ENCODE measurements at regions not wholly inside any gene's neighbourhood (a gene's known extent, or its start where the extent isn't known, plus 50 kb on each side); places are given as distances from the start of the nearest gene placed in this dataset.

GRCh38 chr16:85383836-85384832 lies 229.0 kb upstream of the GSE1 start:
- no peak for DNase-seq

GRCh38 chr16:85384833-85385462 lies 228.2 kb upstream of the GSE1 start:
- DNase-seq: no peak

DNA sequence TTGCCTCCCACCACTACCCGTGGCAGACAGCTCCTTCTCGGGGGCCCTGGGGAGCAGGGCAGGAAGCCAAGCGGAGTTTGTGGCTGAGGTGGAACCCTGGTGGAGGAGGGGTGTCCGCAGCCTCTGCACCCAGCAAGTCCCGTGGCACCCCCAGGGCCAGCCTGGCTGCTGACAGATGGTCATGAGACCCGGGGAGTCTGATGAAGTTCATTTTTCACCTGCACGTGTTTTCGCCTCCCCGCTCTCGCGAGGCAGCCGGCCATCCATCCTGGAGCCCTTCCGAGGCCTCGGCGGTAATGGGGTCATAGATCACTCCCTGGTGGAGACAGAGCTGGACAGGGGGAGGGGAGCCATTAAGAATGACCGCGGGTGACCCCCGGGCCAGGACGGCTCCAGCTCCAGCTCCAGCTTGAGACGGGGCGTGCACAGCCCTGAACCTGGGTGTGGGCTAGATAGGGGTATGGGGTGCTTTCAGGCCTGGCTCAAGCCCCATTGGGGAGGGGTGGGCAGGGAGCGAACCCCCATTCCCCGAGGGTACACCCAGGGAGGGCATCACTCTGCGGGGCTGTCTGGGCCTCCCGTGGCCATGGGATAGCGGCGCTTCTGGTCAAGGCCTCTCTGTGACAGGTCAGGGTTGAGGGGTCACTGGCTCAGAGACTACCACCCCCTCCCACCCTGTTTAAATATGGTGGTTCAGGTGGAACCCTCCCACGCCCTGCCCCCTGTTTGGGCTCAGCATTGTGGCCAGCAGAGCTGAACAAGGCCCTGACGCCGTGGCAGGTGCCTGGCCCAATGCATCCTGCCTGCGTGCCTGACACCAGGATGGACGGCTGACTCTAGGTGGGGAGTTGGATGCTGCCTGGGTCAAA lies 227.4 kb upstream of the GSE1 start:
- no peak for DNase-seq

DNA sequence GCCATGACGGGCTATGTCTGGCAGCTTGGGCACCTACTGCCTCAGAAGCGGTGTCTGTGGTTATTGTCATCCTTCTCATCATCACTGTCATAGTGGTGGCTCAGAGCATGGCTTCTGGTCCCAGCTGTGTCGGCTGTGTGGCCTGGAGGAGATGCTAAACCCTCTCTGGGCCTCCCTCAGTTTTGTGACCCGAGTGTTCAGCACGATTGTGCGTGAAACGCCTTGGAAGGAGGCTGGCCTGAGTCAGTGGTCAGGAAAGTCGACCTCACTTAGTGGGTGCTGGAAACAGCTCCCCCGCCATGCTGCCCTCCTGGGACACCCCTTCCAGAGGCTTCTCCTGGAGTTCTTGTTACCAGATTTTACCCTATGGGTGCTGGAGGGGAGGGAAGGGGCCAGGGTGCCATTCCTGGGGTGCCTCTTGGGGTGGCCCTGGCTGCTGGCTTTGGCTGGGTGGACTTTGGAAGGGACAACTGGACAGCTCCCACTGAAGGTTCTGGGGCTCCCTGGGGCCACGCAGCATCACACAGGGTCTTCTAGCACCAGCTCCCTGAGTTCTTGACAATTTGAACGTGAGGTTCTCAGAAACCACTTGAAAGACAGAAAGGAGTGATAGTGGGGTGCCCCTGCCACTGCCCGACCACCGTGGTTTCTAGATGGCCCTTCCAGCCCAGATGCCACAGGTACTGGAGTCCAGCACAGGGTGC lies 226.5 kb upstream of the GSE1 start:
- DNase-seq: no peak

GRCh38 chr16:85387171-85387507 lies 226.0 kb upstream of the GSE1 start:
- DNase-seq: no peak

- no peak for DNase-seq
Observed at GRCh38 chr16:85387731-85388295, 225.3 kb upstream of the GSE1 start.

- no peak for DNase-seq
Observed at GRCh38 chr16:85389679-85390470, 223.2 kb upstream of the GSE1 start.

GRCh38 chr16:85390511-85391174 lies 222.5 kb upstream of the GSE1 start:
- peak; percentile 1 for DNase-seq

DNA sequence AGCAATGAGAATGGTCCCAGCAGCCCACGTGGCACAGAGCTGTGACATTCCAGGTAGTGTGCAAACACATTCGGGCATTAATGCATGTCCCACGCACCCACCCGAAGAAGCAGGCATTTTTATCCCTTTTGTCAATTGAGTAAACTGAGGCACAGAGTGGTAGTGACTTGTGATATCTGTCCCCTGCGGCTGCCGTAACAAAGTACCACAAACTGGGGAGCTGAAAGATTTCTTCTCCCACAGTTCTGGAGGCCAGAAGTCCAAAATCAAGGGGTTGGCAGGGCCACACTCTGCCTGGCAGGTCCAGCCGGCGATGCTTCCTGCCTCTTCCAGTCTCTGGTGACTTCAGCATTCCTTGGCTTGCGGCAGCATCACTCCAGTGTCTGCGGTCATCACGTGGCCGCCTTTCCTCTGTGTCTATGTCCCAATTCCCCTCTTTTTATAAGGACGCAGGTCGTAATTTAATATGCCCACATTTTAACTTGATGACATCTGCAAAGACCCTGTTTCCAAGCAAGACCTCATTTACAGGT lies 221.9 kb upstream of the GSE1 start:
- peak; percentile 0 for DNase-seq

GRCh38 chr16:85391769-85392583 lies 221.1 kb upstream of the GSE1 start:
- DNase-seq: no peak

- DNase-seq: no peak
Observed at GRCh38 chr16:85392756-85393673, 220.1 kb upstream of the GSE1 start.

DNA sequence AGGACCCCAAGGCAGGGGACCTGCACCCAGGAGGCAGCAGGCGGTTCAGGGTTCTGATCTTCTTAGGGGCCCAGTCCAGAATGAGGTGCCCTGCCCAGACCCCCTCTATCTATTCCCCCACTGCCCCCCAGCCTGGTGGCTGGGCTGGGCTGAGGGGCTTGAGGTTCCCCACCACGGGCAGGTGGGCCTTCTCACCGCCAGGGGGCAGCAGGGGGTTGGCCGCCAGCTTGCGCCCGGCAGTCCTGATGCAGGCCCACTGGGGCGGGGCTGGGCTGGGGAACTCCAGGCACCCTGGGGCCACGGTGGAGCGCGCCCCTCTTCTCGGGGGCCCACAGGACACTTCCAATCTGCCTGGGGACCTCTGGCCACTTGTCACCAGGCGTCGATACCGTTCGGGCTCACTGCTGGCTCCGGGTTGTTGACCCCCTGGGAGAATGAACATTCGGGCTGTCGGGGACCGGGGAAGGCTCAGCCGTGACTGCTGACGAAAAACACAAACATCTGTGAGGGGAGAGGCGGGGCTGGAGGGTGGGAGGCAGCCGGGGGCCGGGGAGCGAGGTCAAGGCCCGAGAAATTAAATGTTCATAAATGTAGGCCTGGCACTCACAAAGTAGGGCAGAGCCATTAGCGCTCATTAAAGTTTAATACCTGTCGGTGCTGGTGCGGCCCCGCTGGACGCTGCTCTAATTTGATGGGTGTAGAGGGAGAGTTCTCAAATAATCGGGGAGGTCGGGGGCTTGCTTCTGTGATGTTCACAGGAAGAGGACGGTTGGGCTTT lies 219.3 kb upstream of the GSE1 start:
- peak; percentile 72 for DNase-seq

DNA sequence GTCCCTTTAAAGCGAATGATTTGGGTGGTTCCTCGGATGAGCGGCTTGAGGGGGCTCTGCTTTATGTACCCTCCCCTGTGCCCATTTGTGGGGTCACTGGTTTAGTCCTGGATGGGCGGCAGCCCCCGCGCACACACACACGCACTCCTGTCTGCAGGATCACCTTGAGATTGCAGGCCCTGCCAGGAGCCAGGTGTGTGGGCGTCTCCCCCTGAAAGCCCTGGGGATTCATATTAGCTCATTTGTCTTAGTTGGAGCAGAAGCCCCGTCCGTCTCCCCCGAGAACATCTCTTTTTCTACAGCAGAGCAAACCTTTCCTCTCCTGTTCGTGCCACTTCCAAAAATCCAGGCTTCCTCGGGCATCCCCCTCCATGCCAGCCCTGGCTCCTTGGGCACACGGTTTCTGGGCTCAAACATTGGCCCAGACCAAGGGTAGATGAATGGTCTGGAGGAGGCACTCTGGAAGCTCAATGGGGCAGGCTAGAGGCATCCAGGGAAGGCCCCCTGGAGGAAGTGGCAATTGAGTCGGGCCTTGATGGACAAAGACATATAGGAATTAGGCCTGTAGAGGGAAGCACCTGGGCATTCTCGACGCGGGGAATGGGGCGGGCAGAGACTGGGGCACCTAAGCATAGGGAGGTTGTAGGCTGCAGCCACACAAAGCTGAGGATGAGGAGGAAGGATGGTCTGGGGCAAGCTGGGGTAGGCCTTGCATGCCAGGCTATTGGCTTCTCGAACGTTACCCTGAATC lies 218.5 kb upstream of the GSE1 start:
- peak; percentile 0 for DNase-seq

DNA sequence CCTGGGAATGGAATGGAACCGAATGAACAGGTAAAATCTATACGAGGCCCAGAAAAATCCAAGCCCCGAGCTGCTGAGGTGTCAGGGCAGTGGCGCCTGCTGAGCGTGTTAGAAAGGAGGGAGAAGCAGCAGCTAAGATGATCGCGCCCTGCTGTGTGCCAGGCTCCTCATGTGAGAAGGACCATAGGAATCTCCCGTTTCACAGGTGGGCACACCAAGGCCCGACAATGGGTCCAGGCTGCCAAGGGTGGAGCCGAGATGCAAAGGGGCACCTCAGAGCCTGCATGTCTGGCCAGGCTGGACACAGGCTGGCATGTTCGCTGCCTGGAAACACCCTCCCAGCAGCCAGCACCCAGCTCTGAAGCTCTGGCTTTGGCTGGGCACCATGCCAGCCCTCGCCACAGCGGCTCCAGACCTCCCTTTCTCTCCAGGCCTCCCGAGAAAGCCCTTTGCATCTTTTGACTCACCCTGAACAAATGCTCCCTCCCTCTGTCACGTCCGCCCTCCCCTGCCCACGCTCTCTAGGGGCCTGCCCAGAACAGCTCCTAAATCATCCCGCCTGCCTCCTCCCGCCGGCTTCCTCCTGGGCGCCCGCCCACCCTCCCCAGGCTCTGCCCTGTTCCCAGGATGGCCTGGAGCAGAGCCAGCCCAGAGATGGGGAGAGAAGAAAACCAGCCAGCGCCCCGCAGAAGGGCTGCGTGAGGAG lies 217.8 kb upstream of the GSE1 start:
- peak; percentile 1 for DNase-seq

- DNase-seq: peak; percentile 0
Observed at GRCh38 chr16:85395913-85396878, 216.9 kb upstream of the GSE1 start.

All from stimulated activated CD4-positive, alpha-beta T cell treated with anti-CD3 and anti-CD28 coated beads, Interleukin-4, amount 100 ng/mL, for 1 hour (primary cell).